ENCODE measurements at regions not wholly inside any gene's neighbourhood (a gene's known extent, or its start where the extent isn't known, plus 50 kb on each side); places are given as distances from the start of the nearest gene placed in this dataset.

GRCh38 chr11:11178671-11179638 is 174.1 kb downstream of the CSNK2A3 start:
- TF ChIP-seq CTCF (IDR thresholded peaks at IDR 0.05) (no peak), POLR2A (IDR thresholded peaks at IDR 0.05) (no peak)
